T-helper 17 cell (primary cell): ENCODE measurements at regions not wholly inside any gene's neighbourhood (a gene's known extent, or its start where the extent isn't known, plus 50 kb on each side); places are given as distances from the start of the nearest gene placed in this dataset.

Experiments
- ATAC-seq: fragments of 150-1000 bp; cut with Tn5 transposase; 2 replicates; pipeline ENCODE4 v1.10.0; 2021; ENCODE audit warnings: mild to moderate bottlenecking, moderate library complexity
- DNase-seq, 3 donors: peaks; one replicate each; pipeline versions ENCODE4 v3.0.0 to v3.0.0-alpha.2; 2020 to 2021
- H3K9me3 ChIP-seq: one replicate; pipeline ENCODE4 v1.7.0; 2013; ENCODE audit warnings: low read length, mild to moderate bottlenecking; ENCODE audit not compliant: control insufficient read depth, poor library complexity, severe bottlenecking
- H3K27ac Mint-ChIP-seq: one replicate; pipeline ENCODE4 v1.8.0; 2022; ENCODE audit warnings: mild to moderate bottlenecking, moderate library complexity, mixed read lengths
- H3K27me3 Mint-ChIP-seq: one replicate; pipeline ENCODE4 v1.8.0; 2022; ENCODE audit warnings: mixed read lengths
- H3K36me3 Mint-ChIP-seq: one replicate; pipeline ENCODE4 v1.8.0; 2022; ENCODE audit warnings: low read depth, mixed read lengths
- H3K4me1 Mint-ChIP-seq: one replicate; pipeline ENCODE4 v1.8.0; 2022; ENCODE audit warnings: mild to moderate bottlenecking, mixed read lengths
- H3K4me3 Mint-ChIP-seq: one replicate; pipeline ENCODE4 v1.8.0; 2022; ENCODE audit warnings: mild to moderate bottlenecking, moderate library complexity, mixed read lengths

- Mint-ChIP-seq H3K4me1 (no peaks in the 10 kb centered on the region), H3K27me3 (peaks cover 46% of the 10 kb centered on the region), H3K36me3 (peaks cover 2% of the 10 kb centered on the region), H3K4me3 (no peak overlapping the region), H3K27ac (no peak overlapping the region)
- ATAC-seq, result no peak
- no peaks in the 10 kb centered on the region for H3K9me3 ChIP-seq
- no peak for DNase-seq
Observed at GRCh38 chr16:87056551-87056950, 260.6 kb downstream of the C16orf95 start.

- Mint-ChIP-seq H3K36me3 (peaks cover 2% of the 10 kb centered on the region), H3K4me1 (no peaks in the 10 kb centered on the region), H3K27me3 (peaks cover 40% of the 10 kb centered on the region), H3K27ac (no peak overlapping the region), H3K4me3 (no peak overlapping the region)
- H3K9me3 ChIP-seq, result no peaks in the 10 kb centered on the region
- ATAC-seq, result no peak
- no peak for DNase-seq
Observed at GRCh38 chr16:87057211-87057881, 259.8 kb downstream of the C16orf95 start.

GRCh38 chr16:87057951-87058560 is 259.1 kb downstream of the C16orf95 start:
- ATAC-seq (no peak), DNase-seq (no peak)
- Mint-ChIP-seq H3K4me1 (no peaks in the 10 kb centered on the region), H3K36me3 (peaks cover 2% of the 10 kb centered on the region), H3K27me3 (peaks cover 43% of the 10 kb centered on the region), H3K27ac (no peak overlapping the region), H3K4me3 (no peak overlapping the region)
- no peaks in the 10 kb centered on the region for H3K9me3 ChIP-seq

GRCh38 chr16:87058728-87059250 is 258.4 kb downstream of the C16orf95 start:
- H3K9me3 ChIP-seq, result no peaks in the 10 kb centered on the region
- Mint-ChIP-seq H3K27me3 (peaks cover 45% of the 10 kb centered on the region), H3K36me3 (peaks cover 2% of the 10 kb centered on the region), H3K27ac (no peak overlapping the region), H3K4me1 (no peaks in the 10 kb centered on the region), H3K4me3 (no peak overlapping the region)
- no peak for ATAC-seq
- DNase-seq, result no peak

- H3K9me3 ChIP-seq, result no peaks in the 10 kb centered on the region
- H3K36me3 Mint-ChIP-seq, result peaks cover 2% of the 10 kb centered on the region
- H3K27ac Mint-ChIP-seq, result no peak overlapping the region
- no peak for ATAC-seq
- H3K4me1 Mint-ChIP-seq, result no peaks in the 10 kb centered on the region
- no peak overlapping the region for H3K4me3 Mint-ChIP-seq
- H3K27me3 Mint-ChIP-seq, result peaks cover 56% of the 10 kb centered on the region
- no peak for DNase-seq
Observed at GRCh38 chr16:87060034-87060986, 256.9 kb downstream of the C16orf95 start.

GRCh38 chr16:87061243-87061920 is 255.8 kb downstream of the C16orf95 start:
- Mint-ChIP-seq H3K4me3 (no peak overlapping the region), H3K27me3 (peaks cover 64% of the 10 kb centered on the region), H3K27ac (no peak overlapping the region), H3K4me1 (no peaks in the 10 kb centered on the region), H3K36me3 (peaks cover 2% of the 10 kb centered on the region)
- DNase-seq, result no peak
- no peak for ATAC-seq
- no peaks in the 10 kb centered on the region for H3K9me3 ChIP-seq

GRCh38 chr16:87062569-87063442 is 254.4 kb downstream of the C16orf95 start:
- Mint-ChIP-seq H3K36me3 (peaks cover 2% of the 10 kb centered on the region), H3K4me3 (no peak overlapping the region), H3K4me1 (no peaks in the 10 kb centered on the region), H3K27ac (no peak overlapping the region), H3K27me3 (peaks cover 75% of the 10 kb centered on the region)
- DNase-seq (peak in 1 of 3 donors; percentile 24), ATAC-seq (peak; percentile 42)
- H3K9me3 ChIP-seq, result no peaks in the 10 kb centered on the region

GRCh38 chr16:87063543-87063942 is 253.6 kb downstream of the C16orf95 start:
- no peak overlapping the region for H3K4me3 Mint-ChIP-seq
- peaks cover 2% of the 10 kb centered on the region for H3K36me3 Mint-ChIP-seq
- no peak overlapping the region for H3K27ac Mint-ChIP-seq
- H3K9me3 ChIP-seq, result no peaks in the 10 kb centered on the region
- peaks cover 77% of the 10 kb centered on the region for H3K27me3 Mint-ChIP-seq
- ATAC-seq (no peak), DNase-seq (no peak)
- no peaks in the 10 kb centered on the region for H3K4me1 Mint-ChIP-seq

- Mint-ChIP-seq H3K27me3 (peaks cover 78% of the 10 kb centered on the region), H3K4me1 (no peaks in the 10 kb centered on the region), H3K4me3 (no peak overlapping the region), H3K36me3 (no peaks in the 10 kb centered on the region), H3K27ac (no peak overlapping the region)
- no peak for DNase-seq
- ATAC-seq, result no peak
- H3K9me3 ChIP-seq, result no peaks in the 10 kb centered on the region
Observed at GRCh38 chr16:87064731-87065445, 252.3 kb downstream of the C16orf95 start.

- no peaks in the 10 kb centered on the region for H3K9me3 ChIP-seq
- peaks cover 79% of the 10 kb centered on the region for H3K27me3 Mint-ChIP-seq
- ATAC-seq (no peak), DNase-seq (no peak)
- H3K27ac Mint-ChIP-seq, result no peak overlapping the region
- H3K4me3 Mint-ChIP-seq, result no peak overlapping the region
- no peaks in the 10 kb centered on the region for H3K4me1 Mint-ChIP-seq
- H3K36me3 Mint-ChIP-seq, result no peaks in the 10 kb centered on the region
Observed at GRCh38 chr16:87065446-87066132, 251.6 kb downstream of the C16orf95 start.
